ENCODE measurements at regions not wholly inside any gene's neighbourhood (a gene's known extent, or its start where the extent isn't known, plus 50 kb on each side); places are given as distances from the start of the nearest gene placed in this dataset.

GRCh38 chr2:2557475-2557874 lies 226.4 kb upstream of the MYT1L start:
- DNase-seq: no peak

GRCh38 chr2:2550856-2551255 lies 219.8 kb upstream of the MYT1L start:
- no peak for DNase-seq

GRCh38 chr2:2547911-2548310 lies 216.8 kb upstream of the MYT1L start:
- DNase-seq: no peak

- DNase-seq: no peak
Observed at GRCh38 chr2:2547451-2547850, 216.4 kb upstream of the MYT1L start.

- no peak for DNase-seq
Observed at GRCh38 chr2:2546046-2546445, 215.0 kb upstream of the MYT1L start.

GRCh38 chr2:2542966-2543611 lies 212.0 kb upstream of the MYT1L start:
- DNase-seq: no peak

- no peak for DNase-seq
Observed at GRCh38 chr2:2542316-2542715, 211.2 kb upstream of the MYT1L start.

GRCh38 chr2:2540406-2540805 lies 209.3 kb upstream of the MYT1L start:
- no peak for DNase-seq

- no peak for DNase-seq
Observed at GRCh38 chr2:2536416-2537056, 205.5 kb upstream of the MYT1L start.

GRCh38 chr2:2530334-2530733 lies 199.3 kb upstream of the MYT1L start:
- no peak for DNase-seq

GRCh38 chr2:2528846-2529245 lies 197.8 kb upstream of the MYT1L start:
- DNase-seq: no peak

GRCh38 chr2:2527148-2527547 lies 196.1 kb upstream of the MYT1L start:
- DNase-seq: no peak

- DNase-seq: no peak
Observed at GRCh38 chr2:2524348-2524941, 193.4 kb upstream of the MYT1L start.

- DNase-seq: no peak
Observed at GRCh38 chr2:2523461-2524347, 192.6 kb upstream of the MYT1L start.

- DNase-seq: no peak
Observed at GRCh38 chr2:2520401-2520811, 189.3 kb upstream of the MYT1L start.

GRCh38 chr2:2519381-2519780 lies 188.3 kb upstream of the MYT1L start:
- DNase-seq: no peak

GRCh38 chr2:2517399-2517798 lies 186.3 kb upstream of the MYT1L start:
- no peak for DNase-seq

- no peak for DNase-seq
Observed at GRCh38 chr2:2516386-2516785, 185.3 kb upstream of the MYT1L start.

GRCh38 chr2:2512931-2513330 lies 181.9 kb upstream of the MYT1L start:
- DNase-seq: no peak

GRCh38 chr2:2507417-2507997 lies 176.4 kb upstream of the MYT1L start:
- no peak for DNase-seq

GRCh38 chr2:2506536-2506935 lies 175.5 kb upstream of the MYT1L start:
- DNase-seq: no peak

GRCh38 chr2:2505604-2506003 lies 174.5 kb upstream of the MYT1L start:
- DNase-seq: no peak

- DNase-seq: no peak
Observed at GRCh38 chr2:2503864-2504418, 172.9 kb upstream of the MYT1L start.
